22Rv1 (cell line): ENCODE measurements at regions not wholly inside any gene's neighbourhood (a gene's known extent, or its start where the extent isn't known, plus 50 kb on each side); places are given as distances from the start of the nearest gene placed in this dataset.

ENCODE experiments used
- CTCF ChIP-seq: fragments of 450-650 bp; IDR thresholded peaks from 2 replicates; pipeline ENCODE4 v1.5.1; 2017; ENCODE audit warnings: mild to moderate bottlenecking
- ZFX ChIP-seq: fragments of 450-650 bp; IDR thresholded peaks from 2 replicates; pipeline ENCODE4 v1.6.1; 2017; ENCODE audit warnings: antibody characterized with exemption, borderline replicate concordance

GRCh38 chr10:128812000-128812399 is 655.0 kb upstream of the MGMT start:
- no peak for TF ChIP-seq CTCF
- TF ChIP-seq ZFX: no peak
